Lung (tissue), 11 donors: ENCODE measurements at regions not wholly inside any gene's neighbourhood (a gene's known extent, or its start where the extent isn't known, plus 50 kb on each side); places are given as distances from the start of the nearest gene placed in this dataset.

Experiments
- ATAC-seq: fragments of 200-7000 bp; cut with Tn5 transposase; one replicate; pipeline ENCODE4 v1.9.1; 2020; ENCODE audit warnings: moderate number of reproducible peaks; ENCODE audit not compliant: insufficient read depth, low FRiP score
- DNase-seq, 3 donors: peaks; one replicate each; pipeline ENCODE4 v3.0.0-alpha.2; 2013 to 2017
- H3K27ac ChIP-seq, 2 donors: one replicate each; pipeline ENCODE4 v1.5.1; 2013; ENCODE audit warnings: mild to moderate bottlenecking in 2 of 2, moderate library complexity in 2 of 2, control low read depth in 1 of 2, inconsistent platforms in 1 of 2, low read depth in 1 of 2, low read length in 1 of 2
- H3K27me3 ChIP-seq, 3 donors: one replicate each; pipeline ENCODE4 v1.5.1; 2013; ENCODE audit warnings: low read length in 2 of 3; ENCODE audit not compliant: control insufficient read depth in 3 of 3, insufficient read depth in 3 of 3
- H3K36me3 ChIP-seq, 4 donors: one replicate each; pipeline ENCODE4 v1.5.1; 2013; ENCODE audit warnings: low read length in 4 of 4, mild to moderate bottlenecking in 1 of 4, moderate library complexity in 1 of 4; ENCODE audit not compliant: control insufficient read depth in 4 of 4, insufficient read depth in 4 of 4
- H3K4me1 ChIP-seq, 5 donors: one replicate each; pipeline ENCODE4 v1.5.1; 2013; ENCODE audit warnings: low read length in 5 of 5, mild to moderate bottlenecking in 2 of 5, moderate library complexity in 1 of 5; ENCODE audit not compliant: control insufficient read depth in 5 of 5, insufficient read depth in 5 of 5
- H3K4me3 ChIP-seq: one replicate; pipeline ENCODE4 v1.5.1; 2013; ENCODE audit warnings: mild to moderate bottlenecking, control low read depth, moderate library complexity
- H3K9ac ChIP-seq, 2 donors: one replicate each; pipeline ENCODE4 v1.5.1; 2013; ENCODE audit warnings: low read length in 2 of 2, control low read depth in 1 of 2; ENCODE audit not compliant: insufficient read depth in 1 of 2
- H3K9me3 ChIP-seq, 4 donors: one replicate each; pipeline ENCODE4 v1.5.1; 2013; ENCODE audit warnings: low read length in 3 of 4, mild to moderate bottlenecking in 1 of 4, moderate library complexity in 1 of 4; ENCODE audit not compliant: control insufficient read depth in 4 of 4, insufficient read depth in 3 of 4
- CTCF ChIP-seq: IDR thresholded peaks from 2 replicates; pipeline ENCODE4 v1.5.1; 2012; ENCODE audit warnings: mild to moderate bottlenecking; ENCODE audit errors: control extremely low read depth, extremely low read depth
- WGBS, 2 donors: extraction: QIAGEN DNeasy Blood & Tissue Kit; methylation state at CpG; one replicate each; pipeline ENCODE4 v1.1.7; 2013; 5-methylcytosine and 5-hydroxymethylcytosine counted together
- donor health status: control.
- donor health status: control.
- donor health status: Bipolar disorder and iron deficiency.
- donor health status: healthy.
- donor health status: DM: yes; HTN: yes; CAD: no.

- Histone ChIP-seq H3K36me3 (no peaks in the 10 kb centered on the region), H3K4me3 (no peak overlapping the region), H3K4me1 (no peaks in the 10 kb centered on the region), H3K27me3 (no peaks in the 10 kb centered on the region), H3K9me3 (peaks cover 0 to 4% (median 0%) of the 10 kb centered on the region in 4 donors), H3K9ac (no peak overlapping the region), H3K27ac (no peak overlapping the region)
- TF ChIP-seq CTCF = no peak
- DNase-seq = no peak
- ATAC-seq = no peak
Observed at GRCh38 chr2:194015751-194016150, 1641.3 kb upstream of the SLC39A10 start.

- H3K27ac ChIP-seq = no peak overlapping the region
- ATAC-seq (no peak), DNase-seq (no peak)
- H3K4me1 ChIP-seq = no peaks in the 10 kb centered on the region
- H3K36me3 ChIP-seq = no peaks in the 10 kb centered on the region
- no peak overlapping the region for H3K4me3 ChIP-seq
- no peak overlapping the region for H3K9ac ChIP-seq
- no peak for TF ChIP-seq CTCF
- no peaks in the 10 kb centered on the region for H3K9me3 ChIP-seq
- 89 to 91% methylated on average over 2 of the region's 2 CpGs for WGBS, 2 donors
- no peaks in the 10 kb centered on the region for H3K27me3 ChIP-seq
Observed at GRCh38 chr2:194014639-194015038, 1642.4 kb upstream of the SLC39A10 start.

GRCh38 chr2:194004590-194005206 is 1652.3 kb upstream of the SLC39A10 start:
- no peak for ATAC-seq
- Histone ChIP-seq H3K27me3 (no peaks in the 10 kb centered on the region), H3K9ac (no peak overlapping the region), H3K36me3 (no peaks in the 10 kb centered on the region), H3K9me3 (peaks cover 0 to 7% (median 2%) of the 10 kb centered on the region in 4 donors), H3K27ac (no peak overlapping the region), H3K4me3 (no peak overlapping the region), H3K4me1 (no peaks in the 10 kb centered on the region)
- TF ChIP-seq CTCF = no peak
- WGBS, 2 donors = 93 to 94% methylated on average over 2 of the region's 2 CpGs
- no peak for DNase-seq

GRCh38 chr2:194003911-194004310 is 1653.1 kb upstream of the SLC39A10 start:
- no peak overlapping the region for H3K9ac ChIP-seq
- no peaks in the 10 kb centered on the region for H3K36me3 ChIP-seq
- TF ChIP-seq CTCF = no peak
- no peak overlapping the region for H3K4me3 ChIP-seq
- H3K27me3 ChIP-seq = no peaks in the 10 kb centered on the region
- ATAC-seq (no peak), DNase-seq (no peak)
- 81 to 84% methylated on average over 2 of the region's 2 CpGs for WGBS, 2 donors
- no peak overlapping the region for H3K27ac ChIP-seq
- H3K9me3 ChIP-seq = peaks cover 0 to 6% (median under 1%) of the 10 kb centered on the region in 4 donors
- H3K4me1 ChIP-seq = no peaks in the 10 kb centered on the region
